ENCODE measurements at regions not wholly inside any gene's neighbourhood (a gene's known extent, or its start where the extent isn't known, plus 50 kb on each side); places are given as distances from the start of the nearest gene placed in this dataset.
"Not testable (repeated sequence)": the region's sequence is repeated elsewhere in the genome, so short reads cannot be mapped to it uniquely, and the experiment has no call there.

- DNase-seq (ENCODE audit: low spot score): not testable (repeated sequence)
These were observed 305.3 kb upstream of the CYRIA start for GRCh38 chr2:16970948-16971347.

GRCh38 chr2:16962505-16962904, 296.9 kb upstream of the CYRIA start:
- no peak for DNase-seq (ENCODE audit: low spot score)

DNA sequence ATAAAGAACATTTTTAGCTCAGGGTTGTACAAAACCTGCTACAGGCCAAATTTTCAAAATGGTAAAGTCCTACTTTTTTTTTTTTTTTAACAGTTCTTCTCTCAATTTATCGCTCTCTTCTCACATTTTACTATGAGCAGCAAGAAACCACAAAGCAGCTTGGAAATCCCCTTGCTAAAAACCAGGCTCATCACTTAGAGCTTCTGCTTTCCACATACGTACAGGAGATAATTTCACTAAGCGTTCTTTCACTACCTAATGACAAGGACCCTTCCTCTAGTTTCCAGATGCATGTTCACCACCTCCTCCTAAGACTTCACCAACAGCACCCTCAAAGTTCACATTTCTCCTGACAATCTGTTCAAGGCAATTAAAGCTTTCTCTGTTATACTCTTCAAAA, 294.9 kb upstream of the CYRIA start:
- DNase-seq (ENCODE audit: low spot score): no peak

DNA sequence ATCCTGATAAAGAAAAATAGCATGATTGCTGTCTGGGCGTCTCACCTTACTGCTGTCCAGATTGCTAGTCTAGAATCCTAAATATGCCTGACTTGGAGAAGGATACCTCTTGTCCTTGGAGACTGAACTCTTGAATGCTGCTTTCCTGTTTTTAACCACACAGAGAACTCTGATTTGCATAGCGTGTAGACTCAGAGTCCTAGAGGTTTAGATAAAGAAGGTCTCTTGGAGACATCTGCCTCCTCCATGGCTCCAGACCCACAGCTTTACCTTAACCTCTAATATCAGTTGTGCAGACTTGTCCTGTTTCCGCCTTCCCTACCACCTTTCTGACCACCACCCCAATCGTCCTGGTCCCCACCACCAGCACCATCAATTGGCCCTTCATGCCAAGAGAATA, 292.6 kb upstream of the CYRIA start:
- DNase-seq (ENCODE audit: low spot score): no peak

- DNase-seq (ENCODE audit: low spot score): no peak
These were observed 287.2 kb upstream of the CYRIA start for GRCh38 chr2:16952805-16953204.

DNA sequence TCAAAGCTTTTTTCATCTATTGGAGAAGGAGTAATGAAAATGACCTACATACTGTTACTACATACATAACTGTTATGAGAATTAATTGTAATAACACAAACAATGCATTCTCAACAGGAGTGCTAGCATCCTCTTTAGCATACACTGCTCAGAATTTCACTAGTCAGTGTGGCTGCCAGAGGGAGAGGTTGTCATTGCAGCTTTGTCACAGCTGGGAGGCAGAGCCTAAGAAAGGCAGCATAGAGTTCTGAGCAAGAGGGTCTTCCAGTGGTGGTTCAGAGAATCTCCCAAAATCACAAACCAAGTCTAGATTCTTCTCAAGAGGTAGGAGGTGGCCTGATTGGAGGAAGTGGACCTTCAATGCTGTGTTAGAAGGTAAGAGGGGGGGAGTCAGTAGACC, 286.7 kb upstream of the CYRIA start:
- no peak for DNase-seq (ENCODE audit: low spot score)

DNA sequence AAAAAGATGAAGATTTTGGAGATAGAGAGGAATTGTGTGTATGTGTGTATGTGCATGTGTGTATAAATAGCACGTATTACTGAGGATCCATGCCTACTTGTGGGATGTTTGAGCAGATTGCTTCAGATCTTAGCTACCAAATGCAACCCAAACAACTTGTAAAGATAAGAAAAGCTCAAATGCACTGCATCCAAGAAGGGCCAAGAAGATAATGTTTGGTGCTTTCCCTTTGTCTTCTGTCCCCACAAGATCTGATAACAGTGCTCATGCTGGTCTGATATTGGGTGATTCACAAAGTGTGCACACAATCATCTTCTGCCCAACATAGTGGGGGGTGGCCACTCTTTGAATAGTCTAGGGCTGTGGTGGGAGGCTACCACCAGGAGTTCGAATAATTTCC, 284.8 kb upstream of the CYRIA start:
- no peak for DNase-seq (ENCODE audit: low spot score)

GRCh38 chr2:16948710-16949109, 283.1 kb upstream of the CYRIA start:
- no peak for DNase-seq (ENCODE audit: low spot score)

DNA sequence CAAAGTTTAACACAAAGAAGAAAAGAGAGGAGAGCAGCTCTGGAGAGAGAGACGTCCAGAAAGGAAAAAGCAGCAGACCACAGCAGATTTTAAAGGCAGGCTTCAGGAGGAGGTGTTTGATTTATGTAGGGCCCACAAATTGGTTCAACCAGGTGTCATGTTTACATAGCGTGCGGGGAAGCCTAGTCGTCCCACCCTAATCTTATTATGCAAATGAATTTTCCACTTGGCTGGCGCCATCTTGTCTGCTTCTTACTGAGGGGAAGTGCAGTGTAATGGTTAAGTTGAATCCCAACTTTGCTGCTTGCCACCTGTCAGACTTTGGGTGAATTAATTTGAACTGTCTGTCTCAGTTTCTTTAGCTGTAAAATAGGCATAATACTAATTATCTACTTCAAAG, 282.4 kb upstream of the CYRIA start:
- DNase-seq (ENCODE audit: low spot score): no peak

DNA sequence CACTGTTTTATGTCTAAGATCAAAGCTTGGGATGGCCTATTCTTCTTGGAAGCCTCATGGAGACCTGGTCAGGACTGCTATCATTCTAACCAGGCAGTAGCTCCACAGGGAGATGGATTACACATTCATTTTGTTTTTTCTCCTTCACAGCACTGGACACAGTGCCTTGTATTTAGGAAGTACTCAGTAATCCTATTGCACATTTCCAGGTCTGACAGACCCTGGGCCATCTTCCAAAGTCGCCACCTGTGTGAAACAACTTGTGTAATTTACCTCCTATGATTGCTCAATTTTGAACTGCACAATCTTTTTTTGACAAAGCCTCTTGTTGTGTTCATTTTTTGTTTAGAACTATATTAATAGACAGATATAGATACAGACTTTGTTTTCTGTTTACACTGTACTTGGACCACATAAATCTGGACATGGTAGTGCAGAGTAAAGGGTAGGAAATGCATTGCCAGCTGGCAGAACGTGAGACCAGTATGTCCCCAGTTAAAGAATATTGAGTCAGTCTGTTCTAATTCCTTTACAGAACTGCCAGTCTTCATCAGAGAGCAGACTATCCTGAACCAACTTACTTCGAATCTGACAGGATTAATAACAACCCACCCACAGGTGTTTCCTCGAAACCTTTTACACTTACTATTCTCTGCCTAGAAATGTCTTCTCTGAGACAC, 277.8 kb upstream of the CYRIA start:
- no peak for DNase-seq (ENCODE audit: low spot score)

GRCh38 chr2:16940214-16940613, 274.6 kb upstream of the CYRIA start:
- DNase-seq (ENCODE audit: low spot score): no peak

GRCh38 chr2:16939771-16940170, 274.1 kb upstream of the CYRIA start:
- no peak for DNase-seq (ENCODE audit: low spot score)

- no peak for DNase-seq (ENCODE audit: low spot score)
These were observed 267.7 kb upstream of the CYRIA start for GRCh38 chr2:16933355-16933754.

DNA sequence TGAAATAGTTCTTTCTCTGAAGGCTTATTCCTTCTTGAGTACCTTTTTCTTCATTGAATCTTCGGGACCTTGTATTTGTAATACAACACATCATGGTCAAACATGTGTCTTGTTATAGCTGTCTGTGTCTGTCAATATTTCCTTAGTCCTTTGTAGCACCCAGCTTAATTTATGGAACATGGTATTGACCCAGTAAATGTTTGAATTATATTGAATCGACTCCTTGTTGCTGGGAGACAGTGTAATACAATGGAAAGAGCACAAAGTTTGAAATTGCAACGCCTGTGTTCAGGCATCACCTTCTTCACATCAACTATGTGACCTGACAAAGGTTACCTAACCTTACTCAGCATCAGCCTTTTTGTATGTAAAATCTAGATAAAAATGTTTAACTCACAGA, 267.2 kb upstream of the CYRIA start:
- no peak for DNase-seq (ENCODE audit: low spot score)

- no peak for DNase-seq (ENCODE audit: low spot score)
These were observed 265.8 kb upstream of the CYRIA start for GRCh38 chr2:16931441-16931840.

DNA sequence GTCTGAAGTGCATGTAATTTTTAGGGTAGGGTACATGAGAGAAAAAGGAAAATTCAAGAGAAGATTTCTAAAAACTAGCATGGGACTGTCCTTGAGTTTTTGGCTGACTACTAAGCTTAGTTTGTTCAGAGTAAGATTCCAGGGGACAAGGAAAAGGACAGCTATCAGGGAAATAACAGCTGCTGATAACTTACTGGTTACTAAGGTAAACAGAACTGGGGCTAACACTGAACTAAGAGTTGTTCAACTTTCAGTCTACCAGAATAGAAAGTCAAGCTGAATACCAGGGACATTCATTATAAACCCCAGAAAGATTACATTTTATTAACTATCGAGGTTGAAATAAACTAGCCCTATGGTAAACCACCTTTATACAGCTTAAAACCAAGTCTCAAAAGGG, 261.8 kb upstream of the CYRIA start:
- DNase-seq (ENCODE audit: low spot score): no peak

GRCh38 chr2:16925145-16925544, 259.5 kb upstream of the CYRIA start:
- no peak for DNase-seq (ENCODE audit: low spot score)

DNA sequence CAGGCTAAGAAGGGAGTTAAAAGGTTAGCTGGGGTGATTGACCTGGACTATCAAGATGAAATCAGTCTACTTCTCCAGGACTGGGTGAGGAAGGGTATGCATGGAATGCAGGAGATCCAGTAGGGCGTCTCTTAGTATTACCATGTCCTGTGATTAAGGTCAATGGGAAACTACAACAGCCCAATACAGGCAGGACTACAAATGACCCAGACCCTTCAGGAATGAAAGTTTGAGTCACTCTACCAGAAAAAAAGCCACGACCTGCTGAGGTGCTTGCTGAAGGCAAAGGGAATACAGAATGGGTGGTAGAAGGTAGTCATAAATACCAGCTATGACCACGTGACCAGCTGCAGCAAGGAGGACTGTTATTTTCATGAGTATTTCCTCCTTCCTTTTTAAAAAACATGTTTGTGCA, 249.7 kb upstream of the CYRIA start:
- DNase-seq (ENCODE audit: low spot score): not testable (repeated sequence)

DNA sequence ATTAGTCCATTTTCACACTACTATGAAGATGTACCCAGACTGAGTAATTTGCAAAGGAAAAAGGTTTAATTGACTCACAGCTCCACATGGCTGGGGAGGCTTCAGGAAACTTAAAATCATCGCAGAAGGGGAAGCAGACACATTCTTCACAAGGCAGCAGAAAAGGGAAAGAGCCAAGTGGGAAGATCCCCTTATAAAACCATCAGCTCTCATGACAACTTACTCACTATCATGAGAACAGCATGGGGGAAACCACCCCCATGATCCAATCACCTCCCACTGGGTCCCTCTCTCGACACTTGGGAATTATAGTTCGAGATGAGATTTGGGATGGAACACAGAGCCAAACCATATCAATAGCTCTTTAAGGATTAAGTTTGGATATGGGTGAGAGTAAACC, 246.1 kb upstream of the CYRIA start:
- DNase-seq (ENCODE audit: low spot score): no peak

DNA sequence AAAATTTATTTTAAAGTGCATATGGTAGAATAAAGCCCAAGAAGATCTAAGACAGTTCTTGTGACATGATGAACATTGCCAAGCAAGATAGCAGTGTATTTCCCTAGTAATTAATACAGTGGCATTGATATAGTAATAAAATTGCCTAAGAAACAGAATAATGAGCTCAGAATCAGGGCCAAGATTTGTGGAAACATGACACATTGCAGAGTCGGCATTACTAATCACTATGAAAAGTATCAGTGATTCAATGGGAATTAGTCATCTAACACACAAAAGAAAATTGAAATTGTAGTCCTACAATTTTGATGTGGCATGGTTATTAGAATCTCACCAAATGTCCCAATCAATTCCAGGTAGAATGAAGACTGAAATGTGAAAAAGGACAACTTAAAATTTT, 243.0 kb upstream of the CYRIA start:
- no peak for DNase-seq (ENCODE audit: low spot score)

DNA sequence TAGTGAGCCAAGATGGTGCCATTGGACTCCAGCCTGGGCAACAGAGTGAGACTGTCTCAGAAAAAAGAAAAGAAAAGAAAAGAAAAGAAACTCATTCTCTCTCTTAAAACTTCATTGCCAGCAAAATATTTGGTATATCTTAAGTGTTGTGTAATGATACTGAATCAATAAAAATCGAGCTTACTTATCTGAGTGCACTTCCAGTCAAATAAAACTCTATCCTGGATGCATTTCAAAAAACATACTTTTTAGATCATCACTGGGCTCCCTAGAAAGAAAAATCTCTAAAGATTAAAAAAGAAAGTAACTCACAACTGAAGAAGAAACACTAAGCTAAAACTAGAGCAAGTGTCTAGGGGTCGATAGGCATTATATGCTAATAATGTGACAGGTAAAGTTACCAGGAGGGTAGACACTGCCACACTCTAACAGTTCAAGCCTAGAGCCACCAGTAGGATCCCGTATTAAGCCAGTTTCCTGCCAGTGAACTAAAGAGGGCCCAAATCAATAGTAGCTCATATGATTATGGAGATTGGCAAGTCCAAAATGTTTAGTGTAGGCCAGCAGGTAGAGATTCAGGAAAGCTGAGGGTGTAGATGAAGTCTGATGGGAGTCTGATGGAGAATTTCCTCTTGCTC, 242.1 kb upstream of the CYRIA start:
- no peak for DNase-seq (ENCODE audit: low spot score)

DNA sequence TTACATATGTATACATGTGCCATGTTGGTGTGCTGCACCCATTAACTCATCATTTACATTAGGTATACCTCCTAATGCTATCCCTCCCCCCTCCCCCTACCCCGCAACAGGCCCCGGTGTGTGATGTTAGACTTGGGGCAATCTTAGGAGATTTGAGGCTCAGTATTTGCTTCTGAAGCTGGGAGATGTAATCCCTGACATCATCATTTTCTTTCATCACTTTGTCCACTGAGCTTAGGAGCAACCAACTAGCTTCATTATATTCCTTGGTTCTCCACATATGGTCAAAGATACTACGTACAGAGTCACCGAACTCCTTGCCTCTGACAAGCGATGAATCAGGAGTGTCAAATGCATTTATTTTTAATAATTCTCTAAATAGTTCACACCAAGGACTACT, 239.7 kb upstream of the CYRIA start:
- DNase-seq (ENCODE audit: low spot score): not testable (repeated sequence)

DNA sequence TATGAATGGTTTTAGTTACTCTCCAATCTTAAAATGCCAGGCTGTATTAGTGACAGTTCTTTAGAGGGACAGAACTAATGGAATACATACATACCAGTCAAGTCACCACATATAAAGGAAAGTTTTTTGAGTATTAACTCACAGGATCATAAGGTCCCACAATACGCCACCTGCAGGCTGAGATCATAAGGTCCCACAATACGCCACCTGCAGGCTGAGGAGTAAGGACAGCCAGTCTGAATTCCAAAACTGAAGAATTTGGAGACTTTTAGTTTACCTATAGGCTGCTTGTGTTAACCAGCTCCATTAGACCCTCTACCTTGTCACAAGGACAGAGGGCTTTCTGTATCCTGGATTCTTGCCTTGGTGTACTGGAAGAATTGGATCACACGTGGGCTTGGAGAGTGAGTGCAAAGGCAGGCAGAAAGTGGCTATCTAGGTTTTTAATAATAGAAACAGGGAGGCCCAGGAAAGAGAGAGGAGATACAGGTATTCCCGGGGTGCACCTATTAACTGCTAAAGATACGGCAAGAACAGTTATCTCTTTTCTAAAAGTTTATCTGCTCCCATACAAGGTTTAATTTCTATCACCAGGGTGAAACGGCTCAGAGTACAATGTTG, 234.9 kb upstream of the CYRIA start:
- DNase-seq (ENCODE audit: low spot score): no peak

DNA sequence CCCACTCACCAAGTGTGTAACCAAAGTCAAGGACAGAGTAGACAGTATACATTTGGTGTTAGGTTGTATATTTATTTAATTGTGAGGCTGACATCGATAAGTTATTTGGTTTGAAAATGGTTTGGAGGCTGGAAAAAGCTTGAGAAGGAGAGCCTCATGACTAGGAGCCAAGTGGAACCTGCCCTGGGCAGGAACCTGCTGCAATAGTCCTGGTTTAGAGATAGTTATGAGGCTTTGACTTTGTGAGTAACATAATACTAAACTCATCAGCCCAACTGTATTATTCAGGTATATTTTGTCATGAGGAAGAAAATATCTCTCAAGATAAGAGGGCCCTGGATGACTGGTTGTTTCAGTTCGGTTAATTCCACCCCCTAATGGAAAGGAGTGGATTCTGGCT, 234.3 kb upstream of the CYRIA start:
- no peak for DNase-seq (ENCODE audit: low spot score)

All from CD4-positive, alpha-beta T cell treated with Interleukin-15 for 4 hours (primary cell).